ENCODE measurements at regions not wholly inside any gene's neighbourhood (a gene's known extent, or its start where the extent isn't known, plus 50 kb on each side); places are given as distances from the start of the nearest gene placed in this dataset.
"Not testable (repeated sequence)": the region's sequence is repeated elsewhere in the genome, so short reads cannot be mapped to it uniquely, and the experiment has no call there.

DNA sequence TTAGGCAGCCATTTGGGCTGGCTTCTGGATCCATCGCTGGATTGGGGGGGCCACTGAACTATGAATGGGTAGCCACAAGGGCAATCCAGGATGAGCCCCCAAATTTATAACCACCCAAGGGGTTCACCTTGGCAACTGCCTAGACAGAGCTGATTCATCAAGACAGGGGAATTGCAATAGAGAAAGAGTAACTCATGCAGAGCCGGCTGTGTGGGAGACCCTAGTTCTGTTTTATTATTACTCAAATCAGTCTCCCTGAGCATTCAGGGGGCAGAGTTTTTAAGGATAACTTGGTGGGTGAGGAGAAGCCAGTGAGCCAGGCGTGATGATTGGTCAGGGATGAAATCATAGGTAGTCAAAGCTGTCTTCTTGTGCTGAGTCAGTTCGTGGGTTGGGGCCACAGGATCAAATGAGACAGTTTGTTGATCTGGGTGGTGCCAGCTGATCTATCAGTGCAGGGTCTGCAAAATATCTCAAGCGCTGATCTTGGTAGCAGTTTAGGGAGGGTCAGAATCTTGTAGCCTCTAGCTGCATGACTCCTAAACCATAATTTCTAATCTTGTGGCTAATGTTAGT lies 57.9 kb downstream of the DNAJB9 start:
- DNase-seq, result no peak

DNA sequence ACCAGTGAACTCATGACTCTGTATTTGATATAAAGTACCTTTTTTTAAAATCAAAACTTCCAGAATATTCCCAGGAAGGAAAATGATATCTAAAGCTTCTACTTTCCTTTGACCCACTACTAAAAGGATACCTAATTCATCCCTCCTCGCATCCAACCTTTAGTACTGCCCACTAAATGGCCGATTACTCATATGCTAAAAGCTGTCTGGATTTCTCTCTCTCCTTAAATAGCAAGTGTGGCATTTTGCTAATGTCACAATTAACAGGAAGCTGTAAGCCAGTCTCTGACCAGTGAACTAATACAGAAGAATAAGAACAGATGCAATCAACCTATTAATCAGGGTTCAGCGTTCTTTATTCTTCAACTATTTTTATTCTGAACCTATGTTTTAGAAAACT lies 59.0 kb downstream of the DNAJB9 start:
- no peak for DNase-seq

GRCh38 chr7:108629651-108630400 lies 60.2 kb downstream of the DNAJB9 start:
- DNase-seq, result peak; percentile 89 to 90

- DNase-seq, result peak in 1 of 2 experiments; percentile 40
Measured at GRCh38 chr7:108634036-108634435, 64.4 kb downstream of the DNAJB9 start.

DNA sequence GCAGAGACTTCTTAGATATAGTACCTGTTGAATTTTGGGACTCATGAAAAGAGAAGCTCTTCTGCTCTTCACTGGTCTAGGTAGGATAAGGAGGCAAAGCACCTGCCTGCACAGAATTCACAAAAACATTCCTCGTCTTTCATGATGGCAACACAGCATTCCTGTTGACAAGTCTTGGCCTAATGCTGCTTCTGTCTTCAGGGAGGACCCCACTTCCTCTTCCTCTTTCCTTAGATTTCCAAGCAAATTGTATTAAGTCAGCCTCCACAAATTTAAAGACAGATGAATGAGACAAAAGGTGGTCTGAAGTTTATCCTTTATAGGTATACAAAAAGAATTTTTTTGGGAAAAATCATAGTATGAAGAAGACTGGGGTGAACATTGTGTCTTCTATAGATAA lies 64.9 kb downstream of the DNAJB9 start:
- DNase-seq, result no peak

DNA sequence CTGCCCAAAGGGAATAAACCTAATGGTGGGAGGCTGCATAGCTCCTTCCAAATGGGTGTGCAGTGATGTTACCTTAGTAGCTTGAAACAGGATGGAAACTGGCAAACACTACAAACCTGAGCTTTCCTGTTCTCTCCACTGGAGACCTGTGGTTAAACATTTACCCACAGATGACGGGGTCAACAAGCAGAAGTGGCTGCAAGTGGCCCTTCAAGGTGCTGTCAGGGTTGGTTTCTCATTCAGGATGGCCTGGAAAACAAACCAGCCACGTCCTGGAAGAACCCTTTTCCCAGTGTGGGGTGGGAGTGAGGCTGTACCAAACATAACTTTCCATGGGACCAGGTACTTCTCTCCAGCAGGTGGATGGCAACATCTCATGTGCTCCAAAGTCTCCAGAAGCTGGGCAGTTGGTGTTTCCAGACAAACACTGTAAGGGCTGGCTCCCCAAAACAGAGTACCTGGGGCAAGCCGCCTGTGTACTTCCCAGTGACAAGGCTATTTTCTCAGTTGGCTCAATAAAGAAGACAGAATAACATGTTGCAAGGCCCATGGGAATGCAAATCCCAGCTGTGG lies 67.5 kb downstream of the DNAJB9 start:
- no peak for DNase-seq

DNA sequence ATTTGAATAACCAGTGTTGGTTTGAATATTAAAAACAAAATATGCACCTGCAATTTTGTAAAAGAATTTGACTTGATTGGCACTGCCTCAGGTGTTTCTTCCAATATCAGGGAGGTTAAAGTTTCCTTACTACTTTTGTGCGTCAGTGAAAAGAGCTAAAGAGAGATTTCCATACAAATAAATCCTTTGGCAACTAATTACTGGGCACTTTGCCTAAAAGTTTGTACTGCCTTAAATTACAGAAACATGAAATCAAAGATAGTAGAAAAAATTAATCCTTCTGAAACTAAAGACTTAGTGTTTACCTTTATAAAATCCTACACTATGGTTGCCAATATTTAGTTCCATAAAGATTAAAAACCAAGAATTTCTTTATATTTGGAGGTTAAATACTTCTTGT lies 72.5 kb downstream of the DNAJB9 start:
- no peak for DNase-seq

DNA sequence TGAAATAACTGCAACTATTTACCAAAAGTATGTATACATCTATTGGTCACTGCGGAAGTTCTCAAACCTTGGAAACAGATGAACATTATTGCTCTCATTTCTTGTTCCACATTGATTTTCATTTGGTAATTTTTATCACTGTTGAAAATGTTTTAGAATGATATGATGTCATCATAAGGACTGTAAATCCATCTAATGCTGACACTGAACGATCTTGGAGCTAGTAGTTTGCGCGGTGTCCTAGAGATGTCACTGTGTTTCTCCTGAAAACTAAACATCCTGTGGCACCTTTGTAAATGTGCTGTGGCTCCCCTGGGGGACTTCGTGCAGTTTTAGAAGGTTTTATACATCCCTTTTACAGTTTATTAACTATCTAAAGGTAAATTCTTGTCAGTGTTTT lies 73.5 kb downstream of the DNAJB9 start:
- DNase-seq, result no peak

DNA sequence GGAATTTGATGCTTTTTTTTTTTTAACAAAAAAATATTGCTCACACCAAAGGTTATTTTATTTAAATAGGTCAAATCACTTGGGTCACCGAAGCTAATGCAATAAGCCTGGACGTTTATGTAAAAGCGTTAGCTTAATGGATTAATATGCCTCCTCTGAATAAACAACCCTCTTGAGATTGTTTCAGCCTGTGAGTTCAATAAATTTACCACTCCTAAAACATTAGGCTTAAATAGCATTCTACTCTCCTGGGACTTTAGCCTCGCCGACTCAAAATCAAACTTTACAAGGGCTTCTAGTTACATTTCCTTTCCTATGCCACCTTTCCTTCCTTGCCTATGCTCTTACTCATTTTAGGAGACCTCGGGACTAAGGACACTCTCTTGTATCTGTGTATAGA lies 79.3 kb downstream of the DNAJB9 start:
- DNase-seq, result peak in 1 of 2 experiments; percentile 40

GRCh38 chr7:108650467-108650866 lies 80.8 kb downstream of the DNAJB9 start:
- no peak for DNase-seq

- DNase-seq, result no peak
Measured at GRCh38 chr7:108652886-108653285, 83.2 kb downstream of the DNAJB9 start.

- no peak for DNase-seq
Measured at GRCh38 chr7:108653526-108653925, 83.9 kb downstream of the DNAJB9 start.

- DNase-seq, result not testable (repeated sequence)
Measured at GRCh38 chr7:108657140-108657726, 87.6 kb downstream of the DNAJB9 start.

DNA sequence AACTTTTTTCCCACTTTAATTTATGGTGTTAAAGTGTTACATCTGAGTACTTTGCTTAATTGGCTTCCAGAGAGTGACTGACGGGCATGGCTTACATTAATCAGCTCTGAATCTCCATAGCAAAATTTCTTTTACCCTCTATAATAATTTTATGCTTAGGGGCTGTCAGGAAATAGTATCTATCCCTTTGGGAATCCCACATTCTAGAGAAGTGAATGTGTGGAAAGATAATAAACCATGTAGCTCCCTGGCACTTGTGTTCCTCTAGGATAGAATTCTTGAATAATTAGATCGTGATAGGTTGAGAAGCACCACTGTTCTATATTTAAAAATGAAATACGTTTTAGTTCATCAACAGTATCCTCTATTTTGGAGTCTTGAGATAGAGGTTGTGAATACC lies 89.6 kb downstream of the DNAJB9 start:
- DNase-seq, result no peak

- DNase-seq, result no peak
Measured at GRCh38 chr7:108659867-108660266, 90.2 kb downstream of the DNAJB9 start.

- DNase-seq, result peak; percentile 9 to 41
Measured at GRCh38 chr7:108660465-108660864, 90.8 kb downstream of the DNAJB9 start.

DNA sequence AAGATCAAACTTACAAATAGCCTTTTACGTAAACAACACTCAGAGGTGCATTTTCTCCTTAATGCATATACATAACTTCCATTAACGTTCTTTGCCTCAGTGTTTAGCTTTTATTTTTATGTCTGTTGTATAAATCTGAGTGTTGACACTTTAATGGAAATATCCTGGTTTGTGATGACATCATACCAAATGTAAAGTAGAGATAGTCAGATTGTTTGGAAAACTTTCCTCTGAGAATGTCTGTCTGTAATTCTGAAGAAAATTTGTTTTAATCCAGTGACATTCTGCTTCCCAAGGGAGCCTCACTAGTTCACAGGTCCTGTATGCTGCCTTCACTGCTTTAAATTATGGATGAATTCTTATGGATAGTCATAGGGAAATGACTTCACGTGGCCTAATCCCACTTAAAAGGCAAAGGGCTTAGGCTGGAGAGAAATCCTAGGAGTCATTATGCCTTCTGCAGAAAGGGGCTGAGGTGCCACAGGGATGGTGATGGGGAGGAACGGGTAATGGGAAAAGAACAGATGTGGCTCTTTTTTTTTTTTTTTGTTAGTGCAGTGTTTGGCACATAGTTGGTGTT lies 93.2 kb downstream of the DNAJB9 start:
- peak; percentile 65 to 90 for DNase-seq

- no peak for DNase-seq
Measured at GRCh38 chr7:108663701-108664100, 94.0 kb downstream of the DNAJB9 start.

DNA sequence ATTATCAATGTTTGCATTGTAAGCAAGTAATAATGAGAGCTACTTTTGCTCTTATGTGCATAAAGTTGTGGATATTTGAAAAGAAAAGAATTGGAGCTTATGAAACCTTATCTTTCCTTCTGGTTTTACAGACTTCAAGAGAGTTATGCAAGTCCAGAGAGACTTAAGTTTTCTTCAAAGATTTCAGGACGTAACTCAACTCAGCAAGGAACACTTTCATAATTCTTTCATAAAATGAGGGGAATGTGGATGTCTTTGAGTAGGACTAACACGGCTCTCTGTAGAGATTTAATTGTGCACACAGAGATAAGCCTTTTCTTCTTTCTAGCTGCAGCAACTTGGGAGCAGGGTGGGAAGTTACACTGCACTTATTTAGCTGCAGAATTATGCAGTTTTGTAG lies 97.5 kb downstream of the DNAJB9 start:
- no peak for DNase-seq

GRCh38 chr7:108669958-108670357 lies 100.3 kb downstream of the DNAJB9 start:
- no peak for DNase-seq

GRCh38 chr7:108673699-108674098 lies 104.0 kb downstream of the DNAJB9 start:
- not testable (repeated sequence) for DNase-seq

DNA sequence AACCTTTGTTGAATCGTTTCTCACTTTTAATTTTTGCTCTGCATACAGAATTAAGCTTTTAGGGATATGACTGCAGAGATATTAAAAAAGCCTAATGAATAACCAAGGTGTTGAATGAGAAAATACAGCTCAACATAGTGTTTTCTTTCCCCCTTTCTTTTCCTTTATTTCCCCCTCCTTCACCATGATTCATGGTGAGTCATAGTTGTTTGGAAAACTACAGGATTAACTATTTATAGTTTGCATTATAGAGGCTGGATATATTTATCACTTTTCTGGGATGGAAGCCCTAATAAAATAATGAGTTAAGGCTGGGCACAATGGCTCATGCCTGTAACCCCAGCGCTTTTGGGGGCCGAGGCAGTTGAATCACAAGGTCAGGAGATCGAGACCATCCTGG lies 115.0 kb downstream of the DNAJB9 start:
- DNase-seq, result no peak

- DNase-seq, result no peak
Measured at GRCh38 chr7:108686494-108686893, 116.8 kb downstream of the DNAJB9 start.

GRCh38 chr7:108697254-108697653 lies 127.6 kb downstream of the DNAJB9 start:
- DNase-seq, result no peak
